HEK293T (cell line): ENCODE measurements at regions not wholly inside any gene's neighbourhood (a gene's known extent, or its start where the extent isn't known, plus 50 kb on each side); places are given as distances from the start of the nearest gene placed in this dataset.

ENCODE experiments used
- ARNT ChIP-seq: fragments of 450-650 bp; IDR thresholded peaks from 2 replicates; pipeline ENCODE4 v1.6.1; 2017; ENCODE audit warnings: mild to moderate bottlenecking
- BHLHE40 ChIP-seq: fragments of 450-650 bp; IDR thresholded peaks from 2 replicates; pipeline ENCODE4 v1.6.1; 2016; ENCODE audit warnings: mild to moderate bottlenecking, moderate library complexity, borderline replicate concordance
- ELF4 ChIP-seq: fragments of 450-650 bp; IDR thresholded peaks from 2 replicates; pipeline ENCODE4 v1.6.1; 2017; ENCODE audit warnings: antibody characterized with exemption
- FOXA1 ChIP-seq: fragments of 450-650 bp; IDR thresholded peaks from 2 replicates; pipeline ENCODE4 v1.6.1; 2016; ENCODE audit warnings: mild to moderate bottlenecking
- FOXK2 ChIP-seq: fragments of 450-650 bp; IDR thresholded peaks from 2 replicates; pipeline ENCODE4 v1.6.1; 2016; ENCODE audit warnings: mild to moderate bottlenecking
- HDGF ChIP-seq: fragments of 450-650 bp; IDR thresholded peaks from 2 replicates; pipeline ENCODE4 v1.6.1; 2017; ENCODE audit warnings: antibody characterized with exemption, borderline replicate concordance
- SP1 ChIP-seq: fragments of 450-650 bp; IDR thresholded peaks from 2 replicates; pipeline ENCODE4 v1.6.1; 2017
- TF ChIP-seq, protein P1 (sequence below): fragments of 450-650 bp; IDR thresholded peaks from 2 replicates; pipeline ENCODE4 v1.6.1; 2016

- TF ChIP-seq, protein P1, sequence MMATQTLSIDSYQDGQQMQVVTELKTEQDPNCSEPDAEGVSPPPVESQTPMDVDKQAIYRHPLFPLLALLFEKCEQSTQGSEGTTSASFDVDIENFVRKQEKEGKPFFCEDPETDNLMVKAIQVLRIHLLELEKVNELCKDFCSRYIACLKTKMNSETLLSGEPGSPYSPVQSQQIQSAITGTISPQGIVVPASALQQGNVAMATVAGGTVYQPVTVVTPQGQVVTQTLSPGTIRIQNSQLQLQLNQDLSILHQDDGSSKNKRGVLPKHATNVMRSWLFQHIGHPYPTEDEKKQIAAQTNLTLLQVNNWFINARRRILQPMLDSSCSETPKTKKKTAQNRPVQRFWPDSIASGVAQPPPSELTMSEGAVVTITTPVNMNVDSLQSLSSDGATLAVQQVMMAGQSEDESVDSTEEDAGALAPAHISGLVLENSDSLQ, result no peak
- TF ChIP-seq FOXK2 (no peak), BHLHE40 (no peak), SP1 (no peak), HDGF (no peak), ARNT (no peak), FOXA1 (no peak), ELF4 (no peak)
These were observed 101.2 kb downstream of the SALL1 start for GRCh38 chr16:51049678-51050376.
